Endometrium (tissue), 2 donors: ENCODE measurements at regions not wholly inside any gene's neighbourhood (a gene's known extent, or its start where the extent isn't known, plus 50 kb on each side); places are given as distances from the start of the nearest gene placed in this dataset.
"Not testable (repeated sequence)": the region's sequence is repeated elsewhere in the genome, so short reads cannot be mapped to it uniquely, and the experiment has no call there.

Experiments
- FAIRE-seq: peaks from 2 replicates; lab custom pipeline; 2012; peaks lifted over from hg19 to GRCh38; lab: Jason Lieb, UNC
- donor health status: control.
- donor health status: control.

- FAIRE-seq, result no peak
Measured at GRCh38 chr19:32039440-32039839, 306.0 kb upstream of the ZNF507 start.

GRCh38 chr19:32040236-32040635, 305.2 kb upstream of the ZNF507 start:
- FAIRE-seq, result no peak

GRCh38 chr19:32041681-32042292, 303.6 kb upstream of the ZNF507 start:
- FAIRE-seq, result peak; percentile 94

- FAIRE-seq, result no peak
Measured at GRCh38 chr19:32047788-32048187, 297.6 kb upstream of the ZNF507 start.

- FAIRE-seq, result no peak
Measured at GRCh38 chr19:32053376-32053775, 292.0 kb upstream of the ZNF507 start.

- no peak for FAIRE-seq
Measured at GRCh38 chr19:32053861-32054260, 291.5 kb upstream of the ZNF507 start.

GRCh38 chr19:32058131-32058530, 287.3 kb upstream of the ZNF507 start:
- no peak for FAIRE-seq

- no peak for FAIRE-seq
Measured at GRCh38 chr19:32061315-32061714, 284.1 kb upstream of the ZNF507 start.

- FAIRE-seq, result no peak
Measured at GRCh38 chr19:32063601-32064000, 281.8 kb upstream of the ZNF507 start.

- FAIRE-seq, result no peak
Measured at GRCh38 chr19:32066056-32066455, 279.4 kb upstream of the ZNF507 start.

- no peak for FAIRE-seq
Measured at GRCh38 chr19:32067685-32068084, 277.7 kb upstream of the ZNF507 start.

GRCh38 chr19:32068793-32069192, 276.6 kb upstream of the ZNF507 start:
- FAIRE-seq, result no peak

GRCh38 chr19:32070101-32070500, 275.3 kb upstream of the ZNF507 start:
- FAIRE-seq, result no peak

GRCh38 chr19:32082028-32082427, 263.4 kb upstream of the ZNF507 start:
- FAIRE-seq, result no peak

GRCh38 chr19:32084756-32085363, 260.6 kb upstream of the ZNF507 start:
- FAIRE-seq, result not testable (repeated sequence)

- FAIRE-seq, result no peak
Measured at GRCh38 chr19:32091241-32091640, 254.2 kb upstream of the ZNF507 start.

- FAIRE-seq, result no peak
Measured at GRCh38 chr19:32097011-32097410, 248.4 kb upstream of the ZNF507 start.

GRCh38 chr19:32097620-32098019, 247.8 kb upstream of the ZNF507 start:
- no peak for FAIRE-seq

- FAIRE-seq, result peak; percentile 75
Measured at GRCh38 chr19:32098968-32099367, 246.4 kb upstream of the ZNF507 start.

- no peak for FAIRE-seq
Measured at GRCh38 chr19:32101206-32101605, 244.2 kb upstream of the ZNF507 start.

- FAIRE-seq, result no peak
Measured at GRCh38 chr19:32103541-32103940, 241.9 kb upstream of the ZNF507 start.

- no peak for FAIRE-seq
Measured at GRCh38 chr19:32104153-32104849, 241.1 kb upstream of the ZNF507 start.

GRCh38 chr19:32104850-32105235, 240.6 kb upstream of the ZNF507 start:
- FAIRE-seq, result no peak
